Brain microvascular endothelial cell (primary cell): ENCODE measurements at regions not wholly inside any gene's neighbourhood (a gene's known extent, or its start where the extent isn't known, plus 50 kb on each side); places are given as distances from the start of the nearest gene placed in this dataset.

Experiments used
- DNase-seq: peaks from one replicate; pipeline ENCODE4 v3.0.0-alpha.2; 2020
- H3K27ac ChIP-seq: fragments of 250-450 bp; sonication (Bioruptor Pico); 2 replicates; pipeline ENCODE4 v1.5.1; 2020; ENCODE audit warnings: mild to moderate bottlenecking, moderate library complexity
- H3K27me3 ChIP-seq: fragments of 250-450 bp; sonication (Bioruptor Pico); replicated peaks from 2 replicates; pipeline ENCODE4 v1.5.1; 2020; ENCODE audit warnings: mild to moderate bottlenecking
- H3K36me3 ChIP-seq: fragments of 250-450 bp; sonication (Bioruptor Pico); replicated peaks from 2 replicates; pipeline ENCODE4 v1.5.1; 2020; ENCODE audit warnings: mild to moderate bottlenecking
- H3K4me3 ChIP-seq: 2 replicates; pipeline ENCODE4 v1.5.1; 2011; ENCODE audit warnings: low read depth, mild to moderate bottlenecking, control low read depth, low read length, moderate library complexity
- in situ Hi-C: cut with HindIII; loops from 2 replicates; pipeline ENCODE4 v1.10.0; 2017; ENCODE audit warnings: low sequenced_read_pairs, low pct_ligation_motif_present
- TF ChIP-seq, protein P1 (sequence below): IDR thresholded peaks from 2 replicates; pipeline ENCODE4 v1.5.1; 2011; ENCODE audit warnings: low read depth, mild to moderate bottlenecking, moderate library complexity, low read length, control low read depth, inconsistent platforms; ENCODE audit errors: missing control alignments

DNA sequence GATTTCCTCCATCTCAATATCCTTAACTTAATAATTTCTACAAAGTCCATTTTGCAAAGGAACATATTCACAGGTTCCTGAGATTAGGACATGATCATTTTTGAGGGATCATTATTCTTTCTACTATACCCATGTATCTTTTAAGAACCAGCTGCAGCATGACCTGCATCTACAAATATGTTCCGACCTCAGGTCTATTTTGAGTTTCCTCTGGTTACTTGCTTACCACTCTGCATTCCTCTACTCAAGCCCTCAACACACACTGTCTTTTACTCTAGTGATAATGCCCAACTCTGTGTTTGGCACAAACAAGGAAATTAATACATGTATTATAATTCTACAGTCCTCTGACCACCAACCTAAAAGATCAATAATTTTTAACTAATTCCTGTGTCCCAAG, 386.1 kb downstream of the DNAH5 start:
- in situ Hi-C loops: no loop called here
- DNase-seq: no peak
- Histone ChIP-seq H3K27me3 (no peaks in the 10 kb centered on the region), H3K27ac (no peak overlapping the region), H3K4me3 (no peak overlapping the region), H3K36me3 (no peaks in the 10 kb centered on the region)
- TF ChIP-seq, protein P1, sequence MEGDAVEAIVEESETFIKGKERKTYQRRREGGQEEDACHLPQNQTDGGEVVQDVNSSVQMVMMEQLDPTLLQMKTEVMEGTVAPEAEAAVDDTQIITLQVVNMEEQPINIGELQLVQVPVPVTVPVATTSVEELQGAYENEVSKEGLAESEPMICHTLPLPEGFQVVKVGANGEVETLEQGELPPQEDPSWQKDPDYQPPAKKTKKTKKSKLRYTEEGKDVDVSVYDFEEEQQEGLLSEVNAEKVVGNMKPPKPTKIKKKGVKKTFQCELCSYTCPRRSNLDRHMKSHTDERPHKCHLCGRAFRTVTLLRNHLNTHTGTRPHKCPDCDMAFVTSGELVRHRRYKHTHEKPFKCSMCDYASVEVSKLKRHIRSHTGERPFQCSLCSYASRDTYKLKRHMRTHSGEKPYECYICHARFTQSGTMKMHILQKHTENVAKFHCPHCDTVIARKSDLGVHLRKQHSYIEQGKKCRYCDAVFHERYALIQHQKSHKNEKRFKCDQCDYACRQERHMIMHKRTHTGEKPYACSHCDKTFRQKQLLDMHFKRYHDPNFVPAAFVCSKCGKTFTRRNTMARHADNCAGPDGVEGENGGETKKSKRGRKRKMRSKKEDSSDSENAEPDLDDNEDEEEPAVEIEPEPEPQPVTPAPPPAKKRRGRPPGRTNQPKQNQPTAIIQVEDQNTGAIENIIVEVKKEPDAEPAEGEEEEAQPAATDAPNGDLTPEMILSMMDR: no peak

DNA sequence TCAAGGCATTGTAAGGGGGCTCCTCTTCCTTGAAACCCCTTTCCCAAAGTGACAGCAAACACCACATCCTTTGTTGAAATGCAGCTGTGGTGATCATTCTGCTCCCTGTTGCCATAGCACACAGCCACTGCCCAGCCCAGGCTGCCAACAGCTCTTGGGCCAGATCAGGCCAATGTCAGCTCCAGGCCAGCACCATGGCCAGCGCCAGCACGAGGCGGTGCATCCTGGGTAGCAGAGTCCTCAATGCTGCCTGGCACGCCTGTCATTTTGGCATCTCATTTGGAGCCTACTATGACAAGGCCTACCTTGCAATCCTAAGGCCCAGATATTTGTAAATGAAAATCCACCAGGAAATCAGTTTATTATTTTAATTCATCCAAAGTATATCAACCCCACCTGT, 390.6 kb downstream of the DNAH5 start:
- H3K27me3 ChIP-seq: no peaks in the 10 kb centered on the region
- H3K36me3 ChIP-seq: no peaks in the 10 kb centered on the region
- in situ Hi-C loops: no loop called here
- no peak overlapping the region for H3K4me3 ChIP-seq
- H3K27ac ChIP-seq: no peak overlapping the region
- TF ChIP-seq, protein P1: no peak
- DNase-seq: peak; percentile 21

DNA sequence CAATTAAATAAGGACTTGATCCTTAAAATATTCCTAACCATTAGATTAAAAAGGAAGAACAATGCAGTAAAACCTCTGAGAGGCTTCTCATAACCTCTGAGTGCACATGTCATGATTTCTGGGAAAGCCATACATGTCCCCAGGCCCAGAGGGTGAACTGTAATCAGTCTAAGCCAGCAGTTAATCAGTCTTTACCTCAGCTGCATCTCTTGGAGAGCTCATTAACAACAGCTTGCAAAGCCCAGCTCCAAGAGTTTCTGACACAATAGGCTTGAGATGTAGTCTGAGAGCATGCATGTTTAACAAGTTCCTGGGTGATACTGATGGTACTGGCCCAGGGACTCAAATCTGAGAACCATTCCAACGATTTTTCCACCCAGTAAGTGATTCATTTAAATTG, 392.1 kb downstream of the DNAH5 start:
- H3K27me3 ChIP-seq: no peaks in the 10 kb centered on the region
- no peak for DNase-seq
- no peak overlapping the region for H3K27ac ChIP-seq
- in situ Hi-C loops: no loop called here
- no peak overlapping the region for H3K4me3 ChIP-seq
- H3K36me3 ChIP-seq: no peaks in the 10 kb centered on the region
- TF ChIP-seq, protein P1: no peak

DNA sequence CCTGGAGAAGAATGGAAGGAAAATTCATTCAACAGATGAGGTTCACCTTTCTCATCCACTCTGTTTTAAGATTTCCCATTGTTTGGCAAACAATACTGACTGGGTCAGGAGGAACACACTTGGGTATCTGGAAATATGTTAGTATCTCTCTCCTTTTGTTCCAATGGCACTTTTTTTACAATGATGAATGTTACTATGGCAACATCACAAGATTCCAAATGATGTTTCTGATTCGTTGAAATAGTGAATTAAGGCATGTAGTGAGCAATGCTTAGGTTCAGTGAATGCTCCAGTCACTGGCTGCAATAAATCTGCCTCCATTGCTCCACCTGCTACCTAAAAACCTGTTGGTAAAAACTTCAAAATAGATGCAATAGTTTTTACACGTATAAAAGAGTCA, 392.8 kb downstream of the DNAH5 start:
- in situ Hi-C loops: no loop called here
- Histone ChIP-seq H3K27ac (no peak overlapping the region), H3K4me3 (no peak overlapping the region), H3K27me3 (no peaks in the 10 kb centered on the region), H3K36me3 (no peaks in the 10 kb centered on the region)
- DNase-seq: no peak
- TF ChIP-seq, protein P1: no peak

DNA sequence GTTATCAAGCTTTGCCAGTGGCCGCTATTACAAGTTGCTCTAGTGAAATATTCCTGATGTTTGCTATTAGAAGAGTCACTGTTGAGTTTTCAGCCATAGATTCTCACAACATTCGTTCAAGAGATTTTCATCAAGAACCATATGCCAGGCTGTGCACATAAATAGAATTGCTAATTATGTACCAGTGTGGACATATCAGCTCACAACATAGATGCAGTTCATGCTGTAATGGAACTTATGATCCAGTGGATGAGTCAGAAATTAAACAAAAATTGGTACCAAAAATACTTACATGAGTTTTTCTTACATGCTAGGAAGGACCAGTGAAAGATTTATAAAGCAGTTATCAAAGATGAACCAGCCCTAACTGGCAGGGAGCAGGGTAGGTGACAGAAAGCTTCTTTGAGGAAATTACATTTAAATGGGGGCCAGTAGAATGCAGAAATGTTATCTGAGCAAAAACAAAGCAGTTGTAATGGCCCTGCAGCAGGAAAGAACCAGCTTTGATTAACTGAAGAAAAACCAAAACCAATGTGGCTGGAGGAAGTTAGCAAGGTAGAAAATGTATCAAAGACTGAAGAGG, 404.2 kb downstream of the DNAH5 start:
- Histone ChIP-seq H3K27me3 (no peaks in the 10 kb centered on the region), H3K36me3 (no peaks in the 10 kb centered on the region), H3K27ac (no peak overlapping the region), H3K4me3 (no peak overlapping the region)
- in situ Hi-C loops: no loop called here
- DNase-seq: no peak
- TF ChIP-seq, protein P1: no peak

DNA sequence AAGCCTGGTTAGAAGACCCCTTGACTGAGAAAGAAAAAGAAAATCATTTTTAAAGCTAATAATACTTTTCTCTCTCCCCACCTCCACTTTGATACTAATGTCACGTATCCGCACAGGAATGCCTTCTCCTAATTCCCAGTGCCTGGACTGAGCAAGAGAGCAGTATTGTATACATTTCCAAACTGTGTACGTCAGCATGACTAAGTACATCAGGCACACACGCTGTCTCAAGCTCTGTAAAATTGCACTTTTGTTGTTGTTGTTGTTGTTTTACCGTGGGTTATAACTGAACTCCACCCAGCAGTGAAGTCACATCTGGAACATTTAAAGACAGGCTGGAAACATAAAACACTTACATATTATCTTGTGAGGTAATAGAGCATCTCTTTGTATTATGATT, 407.6 kb downstream of the DNAH5 start:
- TF ChIP-seq, protein P1: no peak
- DNase-seq: no peak
- Histone ChIP-seq H3K27me3 (no peaks in the 10 kb centered on the region), H3K36me3 (no peaks in the 10 kb centered on the region), H3K27ac (no peak overlapping the region), H3K4me3 (no peak overlapping the region)
- in situ Hi-C loops: no loop called here
